ENCODE measurements at regions not wholly inside any gene's neighbourhood (a gene's known extent, or its start where the extent isn't known, plus 50 kb on each side); places are given as distances from the start of the nearest gene placed in this dataset.

DNA sequence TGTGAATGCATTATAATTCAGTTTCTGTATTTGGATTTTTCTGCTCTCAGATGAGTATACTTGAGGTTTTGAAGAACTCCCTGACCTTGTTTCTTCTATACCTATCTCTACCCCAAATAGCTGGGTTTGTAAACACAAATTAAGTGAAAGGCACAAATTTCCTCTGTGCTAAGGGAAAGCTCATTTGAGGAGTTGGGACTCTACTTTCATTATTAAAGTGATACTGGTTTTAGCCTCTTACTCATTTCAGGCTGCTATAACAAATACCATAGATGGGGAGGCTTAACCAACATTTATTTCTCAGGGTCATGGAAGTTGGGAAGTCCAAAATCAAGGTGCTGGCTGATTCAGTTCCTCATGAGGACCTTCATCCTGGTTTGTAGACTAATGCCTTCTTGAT is 97.2 kb upstream of the ANKH start (continued):
- TF ChIP-seq, protein P1, sequence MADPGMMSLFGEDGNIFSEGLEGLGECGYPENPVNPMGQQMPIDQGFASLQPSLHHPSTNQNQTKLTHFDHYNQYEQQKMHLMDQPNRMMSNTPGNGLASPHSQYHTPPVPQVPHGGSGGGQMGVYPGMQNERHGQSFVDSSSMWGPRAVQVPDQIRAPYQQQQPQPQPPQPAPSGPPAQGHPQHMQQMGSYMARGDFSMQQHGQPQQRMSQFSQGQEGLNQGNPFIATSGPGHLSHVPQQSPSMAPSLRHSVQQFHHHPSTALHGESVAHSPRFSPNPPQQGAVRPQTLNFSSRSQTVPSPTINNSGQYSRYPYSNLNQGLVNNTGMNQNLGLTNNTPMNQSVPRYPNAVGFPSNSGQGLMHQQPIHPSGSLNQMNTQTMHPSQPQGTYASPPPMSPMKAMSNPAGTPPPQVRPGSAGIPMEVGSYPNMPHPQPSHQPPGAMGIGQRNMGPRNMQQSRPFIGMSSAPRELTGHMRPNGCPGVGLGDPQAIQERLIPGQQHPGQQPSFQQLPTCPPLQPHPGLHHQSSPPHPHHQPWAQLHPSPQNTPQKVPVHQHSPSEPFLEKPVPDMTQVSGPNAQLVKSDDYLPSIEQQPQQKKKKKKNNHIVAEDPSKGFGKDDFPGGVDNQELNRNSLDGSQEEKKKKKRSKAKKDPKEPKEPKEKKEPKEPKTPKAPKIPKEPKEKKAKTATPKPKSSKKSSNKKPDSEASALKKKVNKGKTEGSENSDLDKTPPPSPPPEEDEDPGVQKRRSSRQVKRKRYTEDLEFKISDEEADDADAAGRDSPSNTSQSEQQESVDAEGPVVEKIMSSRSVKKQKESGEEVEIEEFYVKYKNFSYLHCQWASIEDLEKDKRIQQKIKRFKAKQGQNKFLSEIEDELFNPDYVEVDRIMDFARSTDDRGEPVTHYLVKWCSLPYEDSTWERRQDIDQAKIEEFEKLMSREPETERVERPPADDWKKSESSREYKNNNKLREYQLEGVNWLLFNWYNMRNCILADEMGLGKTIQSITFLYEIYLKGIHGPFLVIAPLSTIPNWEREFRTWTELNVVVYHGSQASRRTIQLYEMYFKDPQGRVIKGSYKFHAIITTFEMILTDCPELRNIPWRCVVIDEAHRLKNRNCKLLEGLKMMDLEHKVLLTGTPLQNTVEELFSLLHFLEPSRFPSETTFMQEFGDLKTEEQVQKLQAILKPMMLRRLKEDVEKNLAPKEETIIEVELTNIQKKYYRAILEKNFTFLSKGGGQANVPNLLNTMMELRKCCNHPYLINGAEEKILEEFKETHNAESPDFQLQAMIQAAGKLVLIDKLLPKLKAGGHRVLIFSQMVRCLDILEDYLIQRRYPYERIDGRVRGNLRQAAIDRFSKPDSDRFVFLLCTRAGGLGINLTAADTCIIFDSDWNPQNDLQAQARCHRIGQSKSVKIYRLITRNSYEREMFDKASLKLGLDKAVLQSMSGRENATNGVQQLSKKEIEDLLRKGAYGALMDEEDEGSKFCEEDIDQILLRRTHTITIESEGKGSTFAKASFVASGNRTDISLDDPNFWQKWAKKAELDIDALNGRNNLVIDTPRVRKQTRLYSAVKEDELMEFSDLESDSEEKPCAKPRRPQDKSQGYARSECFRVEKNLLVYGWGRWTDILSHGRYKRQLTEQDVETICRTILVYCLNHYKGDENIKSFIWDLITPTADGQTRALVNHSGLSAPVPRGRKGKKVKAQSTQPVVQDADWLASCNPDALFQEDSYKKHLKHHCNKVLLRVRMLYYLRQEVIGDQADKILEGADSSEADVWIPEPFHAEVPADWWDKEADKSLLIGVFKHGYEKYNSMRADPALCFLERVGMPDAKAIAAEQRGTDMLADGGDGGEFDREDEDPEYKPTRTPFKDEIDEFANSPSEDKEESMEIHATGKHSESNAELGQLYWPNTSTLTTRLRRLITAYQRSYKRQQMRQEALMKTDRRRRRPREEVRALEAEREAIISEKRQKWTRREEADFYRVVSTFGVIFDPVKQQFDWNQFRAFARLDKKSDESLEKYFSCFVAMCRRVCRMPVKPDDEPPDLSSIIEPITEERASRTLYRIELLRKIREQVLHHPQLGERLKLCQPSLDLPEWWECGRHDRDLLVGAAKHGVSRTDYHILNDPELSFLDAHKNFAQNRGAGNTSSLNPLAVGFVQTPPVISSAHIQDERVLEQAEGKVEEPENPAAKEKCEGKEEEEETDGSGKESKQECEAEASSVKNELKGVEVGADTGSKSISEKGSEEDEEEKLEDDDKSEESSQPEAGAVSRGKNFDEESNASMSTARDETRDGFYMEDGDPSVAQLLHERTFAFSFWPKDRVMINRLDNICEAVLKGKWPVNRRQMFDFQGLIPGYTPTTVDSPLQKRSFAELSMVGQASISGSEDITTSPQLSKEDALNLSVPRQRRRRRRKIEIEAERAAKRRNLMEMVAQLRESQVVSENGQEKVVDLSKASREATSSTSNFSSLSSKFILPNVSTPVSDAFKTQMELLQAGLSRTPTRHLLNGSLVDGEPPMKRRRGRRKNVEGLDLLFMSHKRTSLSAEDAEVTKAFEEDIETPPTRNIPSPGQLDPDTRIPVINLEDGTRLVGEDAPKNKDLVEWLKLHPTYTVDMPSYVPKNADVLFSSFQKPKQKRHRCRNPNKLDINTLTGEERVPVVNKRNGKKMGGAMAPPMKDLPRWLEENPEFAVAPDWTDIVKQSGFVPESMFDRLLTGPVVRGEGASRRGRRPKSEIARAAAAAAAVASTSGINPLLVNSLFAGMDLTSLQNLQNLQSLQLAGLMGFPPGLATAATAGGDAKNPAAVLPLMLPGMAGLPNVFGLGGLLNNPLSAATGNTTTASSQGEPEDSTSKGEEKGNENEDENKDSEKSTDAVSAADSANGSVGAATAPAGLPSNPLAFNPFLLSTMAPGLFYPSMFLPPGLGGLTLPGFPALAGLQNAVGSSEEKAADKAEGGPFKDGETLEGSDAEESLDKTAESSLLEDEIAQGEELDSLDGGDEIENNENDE (IDR thresholded peaks at IDR 0.05; ENCODE audit: insufficient replicate concordance, low read length) = no peak
- TF ChIP-seq EGR1 (IDR thresholded peaks at IDR 0.05; ENCODE audit: borderline replicate concordance, low read depth, low read length) = no peak
- TF ChIP-seq SP2 (IDR thresholded peaks at IDR 0.05; ENCODE audit: low read length) = no peak
- no peak for TF ChIP-seq BRCA1 (IDR thresholded peaks at IDR 0.05; ENCODE audit: low read depth, low read length)

Data from H1 (cell line).